Heart left ventricle (tissue), 16 donors: ENCODE measurements at regions not wholly inside any gene's neighbourhood (a gene's known extent, or its start where the extent isn't known, plus 50 kb on each side); places are given as distances from the start of the nearest gene placed in this dataset.

Source experiments
- ATAC-seq, 4 donors: fragments of 200-7000 bp; cut with Tn5 transposase; one replicate each; pipeline ENCODE4 v1.9.1; 2020 to 2022; ENCODE audit warnings: moderate library complexity in 4 of 4, mild to moderate bottlenecking in 3 of 4, moderate number of reproducible peaks in 1 of 4
- DNase-seq, 5 donors: peaks; one replicate each; pipeline ENCODE4 v3.0.0-alpha.2; 2020
- H3K27ac ChIP-seq, 12 donors: fragments of 200-600 bp; sonication (generic) in 4 of 12; one replicate each; pipeline versions ENCODE4 v1.5.0 to v1.8.0; 2016 to 2022; ENCODE audit warnings: mild to moderate bottlenecking in 2 of 12
- H3K27me3 ChIP-seq, 9 donors: fragments of 200-600 bp; sonication (generic) in 2 of 9; one replicate each; pipeline versions ENCODE4 v1.5.1 to v1.8.0; 2016 to 2022; ENCODE audit warnings: mild to moderate bottlenecking in 3 of 9
- H3K36me3 ChIP-seq, 9 donors: fragments of 200-600 bp; sonication (generic) in 2 of 9; one replicate each; pipeline versions ENCODE4 v1.5.0 to v1.8.0; 2018 to 2022; ENCODE audit warnings: mild to moderate bottlenecking in 2 of 9
- H3K4me1 ChIP-seq, 12 donors: fragments of 200-600 bp; sonication (generic) in 4 of 12; one replicate each; pipeline versions ENCODE4 v1.5.0 to v1.8.0; 2016 to 2022; ENCODE audit warnings: mild to moderate bottlenecking in 3 of 12
- H3K4me3 ChIP-seq, 12 donors: fragments of 200-600 bp; sonication (generic) in 4 of 12; one replicate each; pipeline versions ENCODE4 v1.5.0 to v1.8.0; 2017 to 2022; ENCODE audit warnings: mild to moderate bottlenecking in 9 of 12, moderate library complexity in 4 of 12
- H3K9me3 ChIP-seq, 12 donors: fragments of 200-600 bp; sonication (generic) in 4 of 12; one replicate each; pipeline versions ENCODE4 v1.5.0 to v1.8.0; 2016 to 2022; ENCODE audit warnings: mild to moderate bottlenecking in 1 of 12
- POLR2A ChIP-seq, 2 donors: fragments of 450-650 bp; IDR thresholded peaks; one replicate each; pipeline ENCODE4 v1.6.1; 2017; ENCODE audit warnings: antibody characterized with exemption in 2 of 2, mild to moderate bottlenecking in 2 of 2, moderate library complexity in 2 of 2
- WGBS, 4 donors: extraction: QIAGEN DNeasy Blood & Tissue Kit in 2 of 4; methylation state at CpG; one replicate each; pipeline versions ENCODE4 v1.1.5 to v1.1.7; 2013 to 2018; 5-methylcytosine and 5-hydroxymethylcytosine counted together
- intact Hi-C, 10 donors: fragments of 100-400 bp; cut with DNase I; formaldehyde crosslinking; loops; one replicate each; pipeline versions ENCODE4 v1.11.1 to v1.14.2; 2022
- TF ChIP-seq, protein P1 (sequence below), 12 donors: fragments of 200-600 bp; sonication (generic) in 4 of 12; IDR thresholded peaks; one replicate each; pipeline versions ENCODE4 v1.5.0 to v1.8.0; 2018 to 2022; ENCODE audit warnings: antibody characterized with exemption in 12 of 12, mild to moderate bottlenecking in 5 of 12
- donor health status: ischemic (EF 13 %, LVEDD 7.1; RV severe dilation, severe dysfunction).
- donor health status: healthy with polysubstance abuse.
- donor health status: DM: no; HTN: yes; CAD: no.
- donor health status: DM: no; HTN: no; CAD: no.
- donor health status: ischemic (EF 25% LVEDD 6.9; RV normal size, moderate dysfunction).
- donor health status: ischemic (EF 25% LVEDD 5.7; RV mildly dilated, moderate dysfunction).
- donor health status: healthy.
- donor health status: DM: yes; HTN: yes; CAD: no.
- donor health status: ischemic (EF 35%, LVEDD 5.7; RV mildly dilated, moderate dysfunction).
- donor health status: nonischemic (EF 11% LVEDD 7.7; RV severe dilation, severe dysfunction).
- donor health status: DM: yes; HTN: yes; CAD: no.
- donor health status: PGD.
- donor health status: ischemic (EF 29% LVEDD 5.4; RV normal size, mild dysfunction).
- donor health status: nonischemic (EF 23%, LVEDD 6.1; RV moderate dilation, normal function).

DNA sequence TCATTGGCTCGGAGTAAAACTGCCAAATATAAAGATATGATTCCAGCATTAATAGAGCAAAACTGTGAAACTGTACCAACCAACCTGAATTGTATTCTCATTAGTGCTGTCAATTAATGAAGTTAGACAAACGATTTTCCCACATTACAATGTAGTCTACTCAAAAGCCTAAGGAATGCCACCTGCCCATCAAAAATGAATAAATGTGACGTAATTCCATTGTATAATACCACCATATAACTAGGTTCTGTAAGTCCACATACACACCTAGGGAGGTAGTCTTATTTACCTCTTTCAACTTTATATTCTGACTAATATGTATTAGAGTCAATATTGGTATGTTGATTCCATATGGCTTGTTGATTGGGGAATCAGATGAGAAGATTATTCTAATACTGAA is 76.2 kb downstream of the FAM76B start:
- Histone ChIP-seq H3K36me3 (no peaks in the 10 kb centered on the region), H3K4me3 (no peak overlapping the region), H3K4me1 (peaks cover 0 to 3% (median 0%) of the 10 kb centered on the region in 12 donors), H3K27me3 (no peaks in the 10 kb centered on the region), H3K27ac (no peak overlapping the region), H3K9me3 (no peaks in the 10 kb centered on the region)
- TF ChIP-seq, protein P1, sequence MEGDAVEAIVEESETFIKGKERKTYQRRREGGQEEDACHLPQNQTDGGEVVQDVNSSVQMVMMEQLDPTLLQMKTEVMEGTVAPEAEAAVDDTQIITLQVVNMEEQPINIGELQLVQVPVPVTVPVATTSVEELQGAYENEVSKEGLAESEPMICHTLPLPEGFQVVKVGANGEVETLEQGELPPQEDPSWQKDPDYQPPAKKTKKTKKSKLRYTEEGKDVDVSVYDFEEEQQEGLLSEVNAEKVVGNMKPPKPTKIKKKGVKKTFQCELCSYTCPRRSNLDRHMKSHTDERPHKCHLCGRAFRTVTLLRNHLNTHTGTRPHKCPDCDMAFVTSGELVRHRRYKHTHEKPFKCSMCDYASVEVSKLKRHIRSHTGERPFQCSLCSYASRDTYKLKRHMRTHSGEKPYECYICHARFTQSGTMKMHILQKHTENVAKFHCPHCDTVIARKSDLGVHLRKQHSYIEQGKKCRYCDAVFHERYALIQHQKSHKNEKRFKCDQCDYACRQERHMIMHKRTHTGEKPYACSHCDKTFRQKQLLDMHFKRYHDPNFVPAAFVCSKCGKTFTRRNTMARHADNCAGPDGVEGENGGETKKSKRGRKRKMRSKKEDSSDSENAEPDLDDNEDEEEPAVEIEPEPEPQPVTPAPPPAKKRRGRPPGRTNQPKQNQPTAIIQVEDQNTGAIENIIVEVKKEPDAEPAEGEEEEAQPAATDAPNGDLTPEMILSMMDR (IDR thresholded peaks at IDR 0.05): no peak
- TF ChIP-seq POLR2A (IDR thresholded peaks at IDR 0.05): no peak
- intact Hi-C loops: no loop called here
- WGBS, 4 donors: 79 to 85% (median 82%) methylated on average over 3 of the region's 3 CpGs
- no peak for ATAC-seq
- DNase-seq: no peak

DNA sequence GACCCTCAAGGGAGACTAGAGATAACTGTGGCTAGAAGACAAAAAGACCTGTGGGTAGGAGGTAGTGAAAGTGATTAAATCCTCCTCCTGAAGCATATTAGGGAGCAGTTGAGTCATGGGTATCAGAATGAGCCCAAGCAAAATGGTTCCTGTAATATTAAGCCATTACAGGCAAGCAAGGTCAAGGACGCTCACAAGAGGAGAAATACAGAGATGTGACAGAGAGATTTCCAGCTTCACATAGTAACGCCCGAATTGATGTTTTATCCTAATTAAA is 77.7 kb downstream of the FAM76B start:
- intact Hi-C loops: no loop called here
- no peak overlapping the region for H3K4me3 ChIP-seq
- H3K4me1 ChIP-seq: peaks cover 0 to 3% (median 0%) of the 10 kb centered on the region in 12 donors
- TF ChIP-seq, protein P1 (IDR thresholded peaks at IDR 0.05): no peak
- no peak for TF ChIP-seq POLR2A (IDR thresholded peaks at IDR 0.05)
- H3K27ac ChIP-seq: no peak overlapping the region
- ATAC-seq (no peak), DNase-seq (no peak)
- no peaks in the 10 kb centered on the region for H3K27me3 ChIP-seq
- 91 to 96% (median 94%) methylated on average over 3 of the region's 3 CpGs for WGBS, 4 donors
- H3K36me3 ChIP-seq: no peaks in the 10 kb centered on the region
- no peaks in the 10 kb centered on the region for H3K9me3 ChIP-seq

DNA sequence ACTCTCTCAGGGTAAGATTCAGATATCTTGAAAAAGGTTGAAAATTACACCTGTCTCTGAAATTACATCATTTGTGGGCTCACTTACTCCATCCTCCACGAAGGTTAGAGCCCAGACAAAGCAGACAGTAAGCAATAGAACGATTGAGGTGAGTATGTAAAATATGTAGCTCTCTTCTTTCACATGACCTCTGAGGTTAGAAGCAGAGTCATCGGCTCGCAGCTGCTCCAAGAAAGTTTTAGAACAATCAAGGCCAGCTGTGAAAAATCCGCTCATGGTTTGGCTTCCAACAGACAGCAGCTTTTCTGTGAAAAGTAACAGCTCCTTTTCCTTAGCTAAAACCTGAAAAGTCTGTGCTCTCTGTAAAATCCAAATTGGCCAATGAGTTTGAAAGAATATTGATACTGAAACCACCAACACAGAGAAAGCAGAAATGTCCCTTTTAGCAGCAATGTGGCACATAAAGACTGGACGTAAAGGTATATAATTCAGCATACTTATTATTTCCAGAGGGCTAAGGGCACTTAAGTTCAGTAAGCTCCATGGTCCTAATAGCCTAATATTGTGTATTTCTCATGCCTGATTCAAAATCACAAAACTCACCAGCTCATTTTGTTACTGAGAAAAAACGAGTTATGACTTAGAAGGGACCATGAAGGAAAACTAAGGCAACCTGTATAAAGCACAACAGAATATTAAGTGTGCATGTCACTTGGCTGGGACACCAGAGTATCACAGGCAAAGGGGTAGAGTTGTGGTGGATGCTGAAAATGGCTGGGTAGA is 78.2 kb downstream of the FAM76B start:
- Histone ChIP-seq H3K9me3 (no peaks in the 10 kb centered on the region), H3K27me3 (no peaks in the 10 kb centered on the region), H3K4me1 (peaks cover 0 to 3% (median 0%) of the 10 kb centered on the region in 12 donors), H3K4me3 (no peak overlapping the region), H3K27ac (peak overlapping the region in 1 of 12 donors; percentile 15), H3K36me3 (no peaks in the 10 kb centered on the region)
- TF ChIP-seq POLR2A (IDR thresholded peaks at IDR 0.05): no peak
- TF ChIP-seq, protein P1 (IDR thresholded peaks at IDR 0.05): no peak
- no peak for ATAC-seq
- WGBS, 4 donors: 61 to 72% (median 69%) methylated on average over 7 of the region's 7 CpGs
- no peak for DNase-seq
- intact Hi-C loops: no loop called here

DNA sequence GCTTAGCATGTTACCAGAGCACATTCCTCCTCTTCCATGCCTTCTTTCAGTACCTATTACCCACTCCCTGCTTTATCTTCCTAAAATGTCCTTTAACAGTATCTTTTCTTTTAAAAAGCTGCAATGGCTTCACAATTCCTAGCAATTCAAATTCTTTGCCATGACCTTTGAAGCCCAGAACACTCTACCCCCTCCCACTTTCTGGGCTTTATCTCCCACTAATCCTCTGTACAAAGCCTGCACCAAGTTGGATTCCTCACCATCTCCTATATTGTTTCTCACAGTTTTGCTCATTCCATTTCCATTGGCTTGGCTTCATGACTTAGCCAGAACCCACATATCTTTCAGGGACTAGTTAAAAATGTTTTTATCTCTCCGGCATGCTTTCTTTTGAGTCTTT is 80.9 kb downstream of the FAM76B start:
- intact Hi-C loops: loop anchor here (5.0 to 10.0 kb wide), 10 partner anchors 56 to 641 kb away; partner anchors contain the start of genes SESN3 (in 7 of the 10) and SRSF8 (in 4 of the 10)
- Histone ChIP-seq H3K4me3 (no peak overlapping the region), H3K36me3 (no peaks in the 10 kb centered on the region), H3K9me3 (no peaks in the 10 kb centered on the region), H3K27me3 (no peaks in the 10 kb centered on the region), H3K27ac (no peak overlapping the region), H3K4me1 (peaks cover 0 to 19% (median 8%) of the 10 kb centered on the region in 12 donors)
- 97 to 100% (median 99%) methylated on average over 1 of the region's 1 CpG for WGBS, 4 donors
- ATAC-seq (no peak), DNase-seq (no peak)
- TF ChIP-seq POLR2A (IDR thresholded peaks at IDR 0.05): no peak
- TF ChIP-seq, protein P1 (IDR thresholded peaks at IDR 0.05): no peak
